ENCODE measurements at regions not wholly inside any gene's neighbourhood (a gene's known extent, or its start where the extent isn't known, plus 50 kb on each side); places are given as distances from the start of the nearest gene placed in this dataset.

GRCh38 chr12:39062266-39062996 is 157.0 kb upstream of the CPNE8 start:
- TF ChIP-seq CTCF (conservative IDR thresholded peaks at IDR 0.05): no peak
- TF ChIP-seq EZH2 (IDR thresholded peaks at IDR 0.05; ENCODE audit: low read depth): no peak
